NCI-H2107 treated with DMSO at 0.1 percent for 48 hours (cell line): ENCODE measurements at regions not wholly inside any gene's neighbourhood (a gene's known extent, or its start where the extent isn't known, plus 50 kb on each side); places are given as distances from the start of the nearest gene placed in this dataset.

Source experiments
- DNase-seq: peaks from one replicate; lab custom pipeline; 2025; ENCODE audit not compliant: unreplicated experiment; lab: John Stamatoyannopoulos, UW

DNA sequence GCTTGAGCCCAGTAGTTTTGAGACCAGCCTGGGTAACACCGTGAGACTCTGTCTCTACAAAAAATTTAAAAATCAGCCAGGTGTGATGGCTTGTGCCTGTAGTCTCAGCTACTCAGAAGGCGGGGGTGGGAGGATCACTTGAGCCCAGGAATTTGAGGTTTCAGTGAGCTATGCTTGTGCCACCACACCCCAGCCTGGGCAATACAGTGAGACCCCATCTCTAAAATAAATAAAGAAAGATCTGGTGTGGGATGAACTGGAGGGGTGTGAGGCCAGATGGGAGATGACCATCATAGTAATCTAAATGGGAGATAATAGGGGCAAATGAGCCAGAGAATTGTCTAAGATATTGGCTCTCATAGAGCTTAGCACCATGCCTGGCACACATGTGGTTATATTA lies 60.1 kb upstream of the TRABD2B start:
- DNase-seq = no peak

DNA sequence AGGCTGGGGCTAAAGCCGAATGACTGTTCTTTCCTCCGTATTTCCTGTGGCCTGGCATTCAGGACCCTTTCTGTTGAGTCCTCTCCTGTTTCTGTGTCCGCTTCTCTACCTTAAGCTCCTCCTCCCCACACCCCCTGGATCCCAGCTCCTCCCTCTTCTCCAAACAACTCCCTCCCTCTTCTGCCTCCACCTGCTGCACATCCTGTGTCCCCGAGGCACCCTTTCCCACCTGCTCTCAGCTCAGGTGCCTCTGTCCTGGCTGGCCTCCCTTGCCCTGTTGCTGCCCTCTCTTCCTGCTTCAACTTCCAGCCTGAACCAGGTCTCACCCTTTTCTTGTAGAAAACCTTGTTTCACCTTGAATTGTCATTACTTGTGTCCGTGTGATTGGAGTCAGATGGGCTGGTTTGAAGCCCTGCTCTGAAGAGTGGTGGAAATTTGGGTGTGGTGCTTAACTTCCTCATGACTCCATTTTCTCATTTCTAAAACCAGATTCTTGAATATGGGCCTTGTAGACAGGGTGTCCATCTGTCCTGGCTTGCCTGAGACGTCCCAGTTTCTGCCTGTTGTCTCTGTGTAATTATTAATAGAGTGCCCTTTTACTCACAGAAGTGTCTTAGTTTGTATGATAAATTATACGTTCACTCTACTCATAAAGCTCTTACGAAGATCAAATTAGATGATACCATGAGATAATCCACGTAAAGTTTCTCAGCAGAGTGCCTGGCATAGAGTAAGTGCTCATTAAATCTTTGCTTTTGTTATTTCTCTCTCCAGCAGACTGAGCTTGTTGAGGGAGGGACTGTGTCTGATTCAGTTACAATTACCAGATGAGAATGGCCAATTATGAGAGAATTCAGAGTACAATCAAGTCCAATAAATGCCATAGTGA lies 58.9 kb upstream of the TRABD2B start:
- DNase-seq = no peak

DNA sequence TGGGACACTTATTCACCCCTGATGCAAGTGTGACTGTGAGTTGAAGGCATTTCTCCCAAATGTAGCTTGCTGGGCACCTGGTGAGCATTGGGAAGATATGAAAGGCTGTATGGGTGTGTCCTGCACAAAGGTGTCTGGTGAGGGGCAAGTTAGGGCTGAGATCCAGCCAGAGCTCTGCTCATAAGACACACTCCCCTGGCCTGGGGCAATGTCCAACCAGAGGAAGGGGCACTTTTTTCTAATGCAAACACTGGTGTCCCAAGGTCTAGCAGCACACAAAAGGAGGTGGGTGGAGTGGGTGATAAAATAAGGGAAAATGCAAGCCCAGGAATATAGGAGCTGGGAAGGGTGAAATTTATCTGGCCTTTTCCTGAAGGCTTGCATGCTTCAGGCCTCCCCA lies 57.0 kb upstream of the TRABD2B start:
- DNase-seq = no peak

DNA sequence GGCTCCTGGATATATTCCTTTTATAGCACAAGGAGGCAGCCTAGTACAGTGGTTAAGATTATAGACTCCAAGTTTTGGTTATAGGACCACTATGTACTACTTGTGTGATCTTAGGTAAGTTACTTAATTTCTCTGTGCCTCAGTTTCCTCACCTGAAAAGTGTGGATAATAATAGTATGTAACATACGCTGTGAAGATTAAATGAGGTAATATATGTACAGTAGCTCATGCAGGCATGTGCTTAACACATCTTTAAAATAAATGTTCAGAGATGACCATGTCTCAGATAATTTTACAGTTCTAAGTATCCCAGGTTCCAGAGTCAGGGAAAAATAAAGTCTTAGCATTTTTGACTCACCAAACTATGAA lies 55.7 kb upstream of the TRABD2B start:
- no peak for DNase-seq

DNA sequence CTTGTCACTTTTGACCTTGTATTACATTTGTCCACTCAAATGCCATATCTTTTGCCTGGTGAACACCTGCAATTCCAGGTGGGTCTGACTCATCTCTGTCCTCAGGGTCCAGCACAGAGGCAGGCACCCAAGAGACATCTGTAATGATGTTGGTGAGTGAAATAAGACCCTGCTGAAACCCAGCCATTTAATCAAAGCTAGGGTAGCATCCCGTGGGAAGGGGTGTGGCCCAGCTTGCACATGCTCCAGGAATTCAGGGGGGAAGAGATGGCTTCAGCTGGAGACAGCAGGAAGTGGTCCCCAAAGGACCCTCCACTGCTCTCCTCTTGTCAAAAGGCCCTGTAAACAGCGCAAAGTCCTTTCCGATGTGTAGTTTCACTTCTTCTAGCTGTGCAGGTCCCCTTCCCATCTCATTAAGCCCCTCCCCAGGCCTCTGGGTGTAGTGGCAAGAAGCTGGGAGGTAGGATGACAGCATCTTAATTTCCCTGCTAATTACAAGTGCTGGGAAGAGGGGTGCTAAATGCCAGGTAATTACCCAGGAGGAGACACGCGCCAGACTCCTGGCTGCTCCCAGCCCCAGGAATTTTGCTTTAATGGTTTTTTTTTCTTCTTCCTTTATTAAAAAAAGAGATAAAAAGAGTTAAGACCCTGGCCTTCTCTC lies 54.4 kb upstream of the TRABD2B start:
- DNase-seq = no peak

DNA sequence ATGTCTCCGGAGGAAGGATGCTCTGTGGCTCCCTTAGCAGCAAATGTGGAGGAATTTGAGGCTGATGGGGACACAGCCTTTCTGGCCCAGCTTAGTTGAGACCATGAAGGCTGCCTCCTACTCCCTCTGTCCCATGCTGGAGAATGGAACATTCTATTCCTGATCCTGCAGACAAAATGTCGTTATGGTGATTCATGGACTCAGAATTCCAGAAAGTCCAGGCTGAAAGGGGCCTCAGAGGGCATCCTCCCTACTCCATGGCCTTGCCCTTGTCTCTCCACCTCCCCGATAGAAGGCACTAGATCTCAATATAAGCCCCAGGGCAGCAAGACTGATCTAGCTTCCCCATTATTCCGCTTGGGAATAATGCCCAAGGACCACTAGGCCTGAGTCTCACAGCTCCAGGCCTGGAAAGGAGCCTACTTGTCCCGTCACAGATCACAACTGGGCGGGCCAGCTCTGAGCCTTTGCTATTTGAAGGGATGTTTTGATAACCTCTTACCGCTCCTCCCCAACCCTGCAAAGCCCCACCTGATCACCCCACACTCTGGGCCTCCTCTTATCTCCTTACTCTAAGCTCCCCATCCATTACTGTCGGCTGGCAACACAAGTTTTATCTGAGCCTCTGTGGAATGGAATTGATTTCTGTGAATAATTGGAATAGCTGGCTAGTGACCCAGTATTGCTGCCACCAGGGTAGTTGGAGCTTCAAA lies 52.8 kb upstream of the TRABD2B start:
- no peak for DNase-seq

DNA sequence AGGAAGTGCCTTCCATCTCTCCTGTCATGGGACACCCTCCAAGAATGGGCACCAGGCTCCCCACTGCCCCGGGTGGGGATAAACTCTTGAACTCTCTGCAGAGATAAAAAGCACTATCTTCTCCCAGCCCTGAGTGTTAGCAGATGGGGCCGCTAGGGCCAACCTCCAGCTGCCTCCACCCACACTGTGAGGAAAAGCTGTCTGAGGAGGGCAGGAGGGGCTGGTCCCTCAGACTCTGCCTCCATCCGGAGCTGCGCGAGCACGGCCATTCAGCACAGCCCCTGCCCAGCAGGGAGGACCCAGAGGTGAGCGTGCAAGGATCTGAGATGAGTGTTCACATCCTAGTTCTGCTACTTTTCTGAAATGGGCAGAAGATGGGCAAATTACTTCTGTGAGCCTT lies 51.8 kb upstream of the TRABD2B start:
- no peak for DNase-seq

DNA sequence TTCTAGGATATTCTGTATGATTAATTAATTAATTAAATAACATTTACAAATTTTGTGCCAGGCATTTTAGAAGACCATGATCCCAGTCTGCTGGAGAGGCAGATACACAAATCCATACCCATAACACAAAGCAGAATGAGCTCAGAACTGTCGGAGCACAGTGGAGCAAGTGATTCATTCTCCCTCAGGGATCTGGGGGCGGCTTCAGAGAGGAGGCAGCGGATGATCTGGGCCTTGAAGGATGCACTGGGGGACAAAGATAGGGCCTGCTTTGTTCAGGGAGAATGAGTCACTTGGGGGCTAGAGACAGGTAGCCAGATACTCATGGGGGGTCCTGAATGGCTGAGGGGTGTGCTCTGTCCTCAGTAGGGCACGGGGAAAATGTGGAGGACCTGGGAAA lies 50.9 kb upstream of the TRABD2B start:
- no peak for DNase-seq

DNA sequence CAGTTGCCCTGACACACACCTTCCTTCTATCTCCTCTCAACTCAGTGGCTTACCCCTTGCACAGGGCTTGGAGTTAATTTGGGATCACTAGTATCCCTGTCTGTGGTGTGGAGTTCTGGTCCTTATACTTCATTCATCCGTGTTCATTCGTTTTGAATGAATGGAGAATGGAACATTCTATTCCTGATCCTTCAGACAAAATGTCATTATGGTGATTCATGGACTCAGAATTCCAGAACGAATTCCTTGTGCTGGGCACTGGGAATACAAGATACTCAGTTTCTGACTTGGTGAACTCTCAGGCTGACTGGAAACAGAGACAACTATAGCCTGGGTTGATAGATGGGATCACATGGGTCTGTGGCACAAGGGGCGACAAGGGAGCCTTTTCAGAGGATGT lies 49.9 kb upstream of the TRABD2B start:
- DNase-seq = no peak
